GM21515 (cell line): ENCODE measurements at regions not wholly inside any gene's neighbourhood (a gene's known extent, or its start where the extent isn't known, plus 50 kb on each side); places are given as distances from the start of the nearest gene placed in this dataset.
"Not testable (repeated sequence)": the region's sequence is repeated elsewhere in the genome, so short reads cannot be mapped to it uniquely, and the experiment has no call there.

Source experiments
- ATAC-seq: cut with Tn5 transposase; IDR thresholded peaks from one replicate; pipeline ENCODE4 v1.9.1; 2021; ENCODE audit not compliant: unreplicated experiment

DNA sequence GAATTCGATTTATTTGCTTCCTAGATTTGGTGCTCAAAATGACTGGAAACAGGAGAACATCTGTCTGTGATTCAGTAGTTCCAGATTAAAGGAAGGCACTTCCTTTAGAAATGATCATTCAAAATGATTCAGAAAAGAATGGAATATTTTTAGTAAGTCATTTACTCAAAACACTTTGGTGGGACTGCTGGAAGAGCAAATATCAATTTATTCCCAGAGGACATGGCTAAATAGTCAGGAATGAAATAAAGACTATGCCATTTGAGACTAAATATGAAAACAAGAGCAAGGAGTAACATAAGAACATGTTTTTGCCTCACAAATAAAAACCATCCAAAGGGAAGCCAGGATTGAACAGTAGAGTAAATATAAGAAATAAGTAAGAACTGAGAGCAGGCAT is 138.6 kb upstream of the RASA1 start:
- ATAC-seq, result no peak

DNA sequence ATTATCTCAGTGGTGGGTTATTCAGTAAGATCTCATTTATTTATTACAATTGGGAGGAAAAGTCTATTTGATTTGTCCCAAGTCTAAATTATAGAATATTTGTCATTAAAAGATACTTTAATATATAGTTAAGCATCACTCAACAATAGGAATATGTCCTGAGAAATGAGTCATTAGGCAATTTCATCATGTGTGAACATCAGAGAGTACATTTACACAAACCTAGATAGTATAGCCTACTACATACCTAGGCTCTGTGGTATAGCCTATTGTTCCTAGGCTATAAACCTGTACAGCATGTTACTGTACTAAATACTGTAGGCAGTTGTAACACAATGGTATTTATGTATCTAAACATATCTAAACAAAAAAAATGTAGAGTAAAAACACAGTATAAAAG is 135.0 kb upstream of the RASA1 start:
- ATAC-seq, result no peak

DNA sequence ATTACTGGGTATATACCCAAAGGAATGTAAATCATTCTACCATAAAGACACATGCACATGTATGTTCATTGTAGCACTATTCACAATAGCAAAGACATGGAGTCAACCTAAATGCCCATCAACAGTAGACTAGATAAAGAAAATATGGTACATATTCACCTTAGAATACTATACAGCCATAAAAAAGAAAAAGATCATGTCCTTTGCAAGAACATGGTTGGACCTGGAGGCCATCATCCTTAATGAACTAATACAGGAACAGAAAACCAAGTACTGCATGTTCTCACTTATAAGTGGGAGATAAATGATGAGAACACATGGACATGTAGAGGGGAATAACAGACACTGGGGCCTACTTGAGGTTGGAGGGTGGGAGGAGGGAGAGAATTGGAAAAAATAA is 133.2 kb upstream of the RASA1 start:
- not testable (repeated sequence) for ATAC-seq

DNA sequence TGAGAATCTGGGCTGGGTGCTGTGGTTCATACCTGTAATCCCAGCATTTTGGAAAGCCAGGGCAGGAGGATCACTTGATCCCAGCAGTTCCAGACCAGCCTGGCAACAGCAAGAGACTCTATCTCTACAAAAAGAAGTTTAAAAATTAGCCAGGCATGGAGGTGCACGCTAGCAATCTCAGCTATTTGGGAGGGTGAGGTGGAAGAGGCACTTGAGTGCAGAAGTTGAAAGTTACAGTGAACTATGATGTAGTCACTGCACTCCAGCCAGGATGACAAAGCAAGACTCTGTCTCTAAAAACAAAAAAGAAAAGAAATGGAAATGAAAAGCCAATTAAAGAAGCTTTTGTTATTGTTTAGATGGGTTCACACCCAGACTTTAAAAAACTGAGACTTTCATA is 131.6 kb upstream of the RASA1 start:
- ATAC-seq, result no peak

DNA sequence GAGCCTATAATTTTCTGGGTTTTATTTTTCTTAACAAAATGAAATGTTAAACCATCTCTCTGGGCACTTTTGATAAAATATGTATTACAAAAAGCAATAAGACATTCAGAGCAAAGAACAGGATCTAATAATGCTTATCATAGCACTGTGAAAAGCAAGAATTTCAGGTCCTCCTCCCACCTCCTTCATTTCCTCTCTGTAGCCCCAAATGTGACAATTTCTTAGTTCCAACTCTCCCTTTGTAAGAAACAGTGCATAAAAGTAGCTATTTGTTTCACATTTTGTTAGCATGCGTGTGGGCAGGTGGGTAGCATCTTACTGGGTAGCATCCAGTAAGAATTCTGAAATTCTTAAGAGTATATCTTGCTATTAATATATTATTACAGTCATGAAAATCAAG is 130.9 kb upstream of the RASA1 start:
- no peak for ATAC-seq

DNA sequence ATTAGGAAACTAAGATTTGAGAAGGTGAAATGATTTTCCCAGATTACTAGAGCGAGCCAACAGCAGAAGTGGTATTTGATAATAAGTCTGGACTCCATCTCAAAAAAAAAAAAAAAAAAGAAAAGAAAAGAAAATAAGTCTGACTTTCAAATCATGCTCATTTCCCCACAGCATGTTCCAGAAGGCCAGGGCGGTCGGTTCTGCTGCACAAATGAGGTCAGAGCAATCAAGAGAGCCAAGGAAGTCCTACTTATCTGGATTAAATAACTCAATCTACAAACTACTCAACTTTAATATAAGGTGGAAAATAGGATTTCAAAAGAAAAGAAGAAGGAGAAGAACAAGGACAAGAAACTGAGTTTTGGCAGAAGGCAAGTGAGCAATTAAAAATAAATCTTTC is 130.4 kb upstream of the RASA1 start:
- no peak for ATAC-seq

DNA sequence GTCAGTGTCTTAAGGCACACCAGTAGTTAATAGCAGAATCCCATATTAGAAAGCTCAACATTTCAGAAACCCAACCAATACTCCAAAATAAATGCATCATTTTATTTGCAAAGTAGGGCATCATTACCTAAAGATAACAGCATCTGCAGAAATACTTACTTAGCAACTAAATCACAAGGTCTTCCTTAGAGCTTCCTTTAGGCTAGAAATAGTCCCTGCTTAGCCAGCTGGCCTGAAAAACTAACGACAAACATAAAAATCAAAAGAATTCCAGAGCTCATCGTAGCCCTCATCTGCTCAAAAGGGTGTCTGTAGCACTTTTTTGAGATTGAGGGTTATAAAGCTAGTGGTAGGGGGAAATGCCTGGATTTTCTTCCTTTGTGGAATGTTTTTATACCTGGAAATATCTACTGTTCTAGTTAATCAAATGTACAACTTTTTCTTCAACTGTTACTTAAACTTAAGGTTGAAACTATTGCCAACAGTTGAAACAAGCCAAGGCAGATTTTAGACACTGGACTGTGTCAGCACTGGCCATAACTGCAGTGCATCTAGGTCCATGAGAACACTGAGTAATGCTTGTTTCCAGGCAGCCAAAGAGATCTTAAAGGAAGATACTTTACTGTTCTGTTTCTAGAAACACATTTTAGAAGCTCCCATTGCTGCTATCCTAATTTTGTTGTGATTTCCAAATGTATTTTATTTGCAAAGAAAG is 129.4 kb upstream of the RASA1 start:
- no peak for ATAC-seq

DNA sequence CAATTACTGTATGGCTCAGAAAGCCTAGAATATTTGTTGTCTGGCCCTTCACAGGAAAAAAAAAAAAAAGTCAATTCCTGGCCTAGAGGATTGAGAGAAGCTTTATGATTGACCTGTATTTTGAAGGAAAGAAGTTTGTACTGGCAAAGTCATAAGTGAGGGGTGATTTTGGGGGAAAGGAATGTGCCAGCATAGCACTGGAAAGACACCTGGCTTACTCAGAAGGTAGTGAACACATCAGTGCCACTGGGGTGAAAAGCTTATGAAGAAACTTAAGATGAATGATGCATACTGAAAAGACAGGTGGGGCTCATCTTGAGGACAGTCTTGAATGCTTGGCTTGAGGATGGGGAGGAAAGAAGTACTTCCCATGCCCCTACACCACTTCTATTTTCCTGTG is 127.9 kb upstream of the RASA1 start:
- no peak for ATAC-seq

DNA sequence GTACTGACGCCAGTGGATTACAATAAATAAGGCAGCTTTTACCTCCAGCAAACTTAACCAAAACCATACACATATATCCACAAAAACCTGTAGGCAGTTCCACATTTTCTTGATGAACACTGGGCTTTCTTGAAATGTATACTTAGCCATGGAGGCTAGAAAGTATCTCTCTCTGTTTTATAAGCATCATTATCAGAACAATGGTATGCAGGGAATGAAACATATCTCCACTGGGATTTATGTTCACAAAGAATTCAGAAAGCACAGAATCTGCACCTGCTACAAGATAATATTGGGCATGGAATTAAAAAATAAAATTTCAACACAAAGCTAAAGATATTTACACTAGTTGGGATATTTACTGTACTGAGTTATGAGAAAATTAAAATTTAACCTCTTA is 126.1 kb upstream of the RASA1 start:
- ATAC-seq, result no peak

DNA sequence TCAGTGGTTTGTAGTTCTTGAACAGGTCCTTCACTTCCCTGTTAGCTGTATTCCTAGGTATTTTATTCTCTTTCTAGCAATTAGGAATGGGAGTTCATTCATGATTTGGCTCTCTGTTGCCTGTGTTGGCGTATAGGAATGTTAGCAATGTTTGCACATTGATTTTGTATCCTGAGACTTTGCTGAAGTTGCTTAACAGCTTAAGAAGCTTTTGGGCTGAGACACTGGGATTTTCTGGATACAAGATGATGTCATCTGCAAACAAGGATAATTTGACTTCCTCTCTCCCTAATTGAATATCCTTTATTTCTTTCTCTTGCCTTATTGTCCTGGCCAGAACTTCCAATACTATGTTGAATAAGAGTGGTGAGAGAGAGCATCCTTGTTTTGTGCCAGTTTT is 121.8 kb upstream of the RASA1 start:
- ATAC-seq, result not testable (repeated sequence)

DNA sequence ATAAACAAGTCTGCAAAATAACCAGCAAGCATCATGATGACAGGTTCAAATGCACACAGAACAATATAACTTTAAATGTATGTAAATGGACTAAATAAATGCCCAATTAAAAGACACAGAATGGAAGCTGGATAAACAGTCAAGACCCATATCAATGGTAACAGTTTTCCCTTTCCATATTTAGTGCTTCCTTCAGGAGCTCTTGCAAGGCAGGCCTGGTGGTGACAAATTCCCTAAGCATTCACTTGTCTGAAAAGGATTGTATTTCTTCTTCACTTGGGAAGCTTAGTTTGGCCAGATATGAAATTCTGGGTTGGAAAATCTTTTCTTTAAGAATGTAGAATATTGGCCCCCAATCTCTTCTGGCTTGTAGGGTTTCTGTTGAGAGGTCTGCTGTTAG is 120.2 kb upstream of the RASA1 start:
- ATAC-seq, result no peak

DNA sequence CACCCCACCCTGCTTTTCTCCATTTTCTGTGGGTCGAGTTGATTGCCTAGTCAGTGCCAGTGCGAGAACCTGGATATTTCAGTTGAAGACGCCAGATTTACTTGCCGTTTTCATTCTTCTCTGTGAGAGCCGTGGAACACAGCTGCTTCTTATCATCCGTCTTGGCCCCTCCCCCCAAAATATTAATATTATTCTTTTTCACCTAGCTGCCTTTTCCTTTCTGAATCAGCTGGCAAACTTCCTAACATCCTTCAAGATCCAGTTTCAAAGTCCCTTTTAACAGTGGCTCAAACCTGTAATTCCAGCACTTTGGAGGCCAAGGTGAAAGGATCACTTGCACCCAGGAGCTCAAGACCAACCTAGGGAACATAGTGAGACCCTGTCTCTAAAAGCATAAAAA is 117.1 kb upstream of the RASA1 start:
- ATAC-seq, result no peak

DNA sequence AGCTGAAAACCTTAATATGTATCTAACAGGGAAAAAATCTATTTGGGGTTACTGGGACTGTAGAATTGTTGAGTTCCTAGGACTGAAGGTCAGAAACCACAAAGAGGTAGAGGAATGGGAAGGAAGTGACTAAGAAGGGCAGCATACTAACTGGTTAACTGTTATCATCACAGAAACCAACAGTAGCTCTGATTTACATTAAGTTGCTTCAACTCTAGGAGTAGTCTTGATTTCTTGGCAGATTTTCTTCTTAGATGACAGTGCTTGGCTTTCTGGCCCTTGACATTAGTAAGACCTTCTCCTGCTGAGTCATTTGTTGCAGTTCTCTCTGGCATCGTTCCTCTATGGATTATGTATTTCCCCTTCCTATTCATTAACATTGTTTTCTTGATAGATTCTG is 116.1 kb upstream of the RASA1 start:
- no peak for ATAC-seq

DNA sequence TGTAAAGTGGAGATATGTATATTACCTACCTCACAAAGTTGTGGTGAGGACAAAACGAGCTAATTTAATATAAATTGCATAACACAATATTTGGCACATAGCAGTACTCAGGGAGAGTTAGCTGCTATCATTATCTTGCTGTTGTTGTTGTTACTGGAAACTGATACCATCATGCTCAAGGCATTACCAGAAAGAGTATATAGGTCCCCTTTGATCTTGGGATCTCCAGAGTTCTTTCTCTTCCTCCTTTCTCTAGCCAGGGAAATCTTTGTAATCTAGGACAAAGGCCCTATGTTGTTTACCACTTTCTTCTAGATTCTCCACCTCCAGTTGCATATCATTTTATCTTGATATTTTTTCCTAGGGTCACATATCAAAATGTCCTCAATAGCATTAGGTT is 114.8 kb upstream of the RASA1 start:
- ATAC-seq, result no peak

DNA sequence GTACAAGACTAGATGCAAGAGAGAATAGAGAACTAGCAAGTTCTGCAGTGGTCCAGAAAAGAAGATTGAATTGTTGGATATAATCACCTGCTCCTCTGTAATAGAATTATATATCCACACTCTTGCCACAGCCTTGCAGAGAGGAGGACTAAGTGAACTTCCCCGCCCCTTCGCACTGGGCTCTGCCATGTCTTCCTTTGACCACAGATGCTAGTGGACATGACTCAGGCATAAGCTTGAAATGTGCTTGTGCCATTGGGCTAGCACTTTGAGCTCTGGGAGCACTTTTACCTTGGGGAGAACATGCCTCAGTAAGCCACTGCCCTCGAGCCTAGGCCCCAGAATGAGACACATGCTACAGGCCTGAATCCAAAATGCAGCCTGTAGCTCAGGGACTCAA is 113.5 kb upstream of the RASA1 start:
- ATAC-seq, result no peak

DNA sequence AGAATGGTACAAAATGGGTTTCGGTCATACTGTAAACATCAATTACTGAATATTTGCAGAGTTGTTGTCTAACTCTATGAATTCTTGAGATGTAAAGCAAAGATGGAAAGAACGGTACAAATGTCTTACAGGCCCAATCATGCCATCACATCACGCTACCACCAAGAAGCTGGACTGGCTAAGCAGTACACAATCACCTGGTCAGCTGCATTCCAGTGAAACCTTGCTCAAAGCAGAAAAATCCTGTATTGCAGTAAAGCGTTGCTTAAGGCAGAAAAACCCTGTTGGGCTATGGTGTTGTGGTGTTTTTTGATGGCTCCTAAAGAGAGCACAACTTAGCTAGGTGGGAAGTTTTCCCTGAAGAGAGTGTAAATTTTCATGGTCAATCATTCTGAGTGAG is 112.6 kb upstream of the RASA1 start:
- no peak for ATAC-seq

DNA sequence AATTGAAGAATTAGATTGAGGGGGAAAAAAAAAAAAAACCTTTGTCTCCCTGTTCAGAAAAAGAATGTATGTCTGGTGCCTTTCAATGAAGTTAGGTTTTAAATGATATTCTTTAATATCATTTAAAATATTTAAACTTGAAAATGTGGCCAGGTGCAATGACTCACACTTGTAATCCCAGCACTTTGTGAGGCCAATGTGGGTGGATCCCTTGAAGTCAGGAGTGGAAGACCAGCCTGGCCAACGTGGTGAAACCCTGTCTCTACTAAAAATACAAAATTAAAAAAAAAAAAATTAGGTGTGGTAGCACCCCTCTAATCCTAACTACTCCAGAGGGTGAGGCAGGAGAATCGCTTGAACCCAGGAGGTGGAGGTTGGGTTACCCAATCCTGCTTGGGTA is 111.1 kb upstream of the RASA1 start:
- no peak for ATAC-seq

DNA sequence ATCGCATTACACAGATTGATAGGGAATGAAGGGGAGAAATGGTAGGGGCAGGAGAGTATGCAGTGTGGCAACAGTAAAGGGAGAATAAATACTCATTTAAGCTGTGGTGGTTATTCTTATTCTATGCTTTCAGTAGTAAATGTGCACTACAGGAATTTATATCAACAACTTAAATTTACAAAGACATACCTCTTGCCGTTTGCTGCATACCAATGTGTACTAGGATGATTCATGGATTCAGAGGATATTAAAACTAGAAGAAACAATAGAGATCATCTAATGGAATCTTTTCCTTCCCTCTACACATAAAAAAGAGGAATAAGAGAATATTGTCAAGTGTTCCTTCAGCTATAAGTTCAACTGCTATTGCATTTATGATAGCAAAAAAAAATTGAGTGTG is 103.3 kb upstream of the RASA1 start:
- ATAC-seq, result no peak

DNA sequence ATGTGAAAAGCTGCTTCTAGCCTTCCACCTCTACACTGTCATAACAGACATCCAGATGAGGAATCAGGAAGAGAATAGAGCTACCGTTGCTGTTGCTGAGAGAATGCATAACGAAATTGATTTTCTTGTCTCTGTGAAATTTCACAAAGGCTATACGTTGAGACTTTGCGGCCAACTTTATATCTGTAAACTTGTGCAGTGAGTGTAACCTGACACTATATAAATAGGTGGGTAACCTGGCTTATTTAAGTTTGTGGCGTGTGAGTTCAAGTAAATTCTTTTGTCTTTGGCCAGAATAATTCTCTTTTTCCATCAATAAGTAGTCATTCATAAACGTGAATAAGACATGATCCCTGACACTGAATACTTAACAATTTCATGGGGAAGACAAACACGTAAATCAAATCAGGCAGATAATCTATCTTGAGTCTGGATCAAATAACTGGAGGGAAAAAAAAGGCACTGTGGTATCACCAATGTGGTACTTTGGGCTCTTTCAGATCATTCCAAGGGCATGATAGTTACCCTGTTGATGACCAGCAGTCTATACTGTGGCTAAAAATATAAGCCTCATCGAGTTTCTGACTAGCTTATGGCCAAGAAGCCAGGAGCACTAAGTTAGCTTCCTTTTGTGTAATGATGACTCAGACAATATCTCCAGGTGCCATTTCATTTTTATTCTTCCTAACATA is 98.2 kb upstream of the RASA1 start:
- ATAC-seq, result no peak

DNA sequence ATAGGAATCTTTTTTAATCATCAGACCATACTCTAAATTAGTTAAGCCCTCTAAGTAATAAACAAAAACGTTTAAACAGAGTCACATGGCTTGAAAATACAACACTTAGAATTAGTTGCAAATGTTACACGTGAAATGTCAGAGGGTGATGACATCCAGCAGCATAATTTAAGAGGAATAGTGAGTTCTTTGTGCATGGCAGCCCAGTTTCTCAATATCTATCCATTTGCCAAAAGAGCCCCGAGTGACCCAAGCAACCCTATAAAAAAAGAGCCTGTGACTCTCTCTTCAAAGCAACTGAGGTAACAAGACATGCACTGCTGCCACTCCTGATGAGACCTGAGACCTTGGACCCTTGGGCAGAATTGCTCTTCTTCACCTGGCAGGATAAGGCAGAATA is 96.9 kb upstream of the RASA1 start:
- ATAC-seq, result no peak

DNA sequence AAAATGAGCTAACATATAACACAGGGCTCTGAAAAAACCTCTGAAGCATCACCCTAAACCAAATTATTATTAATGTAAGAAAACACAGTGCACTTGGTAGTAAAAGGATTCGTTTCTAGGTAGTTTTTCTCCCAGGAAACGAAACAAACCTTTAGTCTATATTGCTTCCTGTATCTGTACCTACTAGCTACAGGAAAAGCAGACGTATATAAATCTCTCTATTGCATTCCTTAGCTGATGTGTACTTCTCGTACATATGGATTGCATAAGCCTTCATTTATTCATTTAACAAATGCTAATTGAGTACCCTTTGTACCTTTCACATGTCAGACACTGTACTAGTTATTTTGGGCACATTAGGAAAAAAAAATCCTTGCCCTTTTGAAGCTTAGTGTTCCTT is 85.0 kb upstream of the RASA1 start:
- ATAC-seq, result no peak

DNA sequence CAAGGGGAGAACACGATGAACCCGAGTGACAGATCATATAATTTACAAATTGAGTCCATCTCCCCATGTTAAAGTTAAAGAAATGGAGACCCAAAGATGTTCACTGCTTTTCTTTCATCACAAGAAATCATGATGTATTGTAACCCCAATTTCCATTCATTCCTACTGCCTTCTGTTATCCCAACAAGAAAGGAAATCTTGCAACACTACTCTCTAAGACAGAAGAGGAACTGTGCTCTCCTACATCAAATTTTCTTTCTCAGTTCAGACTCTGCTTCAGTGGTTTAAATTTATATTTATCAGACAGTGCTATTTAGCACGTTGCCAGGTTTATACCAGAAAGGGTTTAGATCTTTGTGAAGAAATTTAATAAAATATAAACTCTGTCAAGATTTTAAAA is 83.8 kb upstream of the RASA1 start:
- no peak for ATAC-seq

DNA sequence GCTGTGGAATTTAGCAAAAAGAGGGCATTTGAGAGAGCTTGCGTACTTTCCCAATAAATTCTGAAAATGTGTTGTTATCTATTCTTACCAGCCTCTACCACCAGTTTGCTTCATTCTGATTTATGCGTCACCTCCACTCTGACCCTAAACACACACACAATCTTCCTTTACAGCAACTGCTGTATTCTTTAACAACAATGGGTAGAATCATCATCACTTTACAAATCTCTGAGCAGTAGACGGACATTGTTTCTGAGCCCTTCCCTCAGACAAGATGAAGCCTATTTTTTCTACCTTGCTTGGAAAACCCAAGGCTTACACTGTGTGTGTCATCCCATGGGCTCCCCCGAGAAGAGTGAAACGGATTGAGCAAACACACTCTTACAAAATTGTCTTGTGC is 83.1 kb upstream of the RASA1 start:
- ATAC-seq, result no peak
